Type B pancreatic cell (in vitro differentiated cells): ENCODE measurements at regions not wholly inside any gene's neighbourhood (a gene's known extent, or its start where the extent isn't known, plus 50 kb on each side); places are given as distances from the start of the nearest gene placed in this dataset.
"Not testable (repeated sequence)": the region's sequence is repeated elsewhere in the genome, so short reads cannot be mapped to it uniquely, and the experiment has no call there.

Experiments used
- DNase-seq: peaks from one replicate; pipeline ENCODE4 v3.0.0; 2021; ENCODE audit warnings: mixed read lengths; ENCODE audit not compliant: unreplicated experiment; ENCODE audit errors: extremely low spot score
- H3K27ac Mint-ChIP-seq: 2 replicates; pipeline ENCODE4 v1.8.0; 2021; ENCODE audit warnings: mild to moderate bottlenecking, mixed read lengths
- H3K27me3 Mint-ChIP-seq: 2 replicates; pipeline ENCODE4 v1.8.0; 2021; ENCODE audit warnings: mixed read lengths
- H3K36me3 Mint-ChIP-seq: 2 replicates; pipeline ENCODE4 v1.8.0; 2021; ENCODE audit warnings: mixed read lengths
- H3K4me1 Mint-ChIP-seq: one replicate; pipeline ENCODE4 v1.8.0; 2021; ENCODE audit warnings: mixed read lengths; ENCODE audit not compliant: unreplicated experiment
- H3K4me3 Mint-ChIP-seq: 2 replicates; pipeline ENCODE4 v1.8.0; 2021; ENCODE audit warnings: mild to moderate bottlenecking, mixed read lengths
- H3K9me3 Mint-ChIP-seq: 2 replicates; pipeline ENCODE4 v1.8.0; 2021; ENCODE audit warnings: mixed read lengths
- TF ChIP-seq, protein P1 (sequence below): fragments of 200-600 bp; sonication (generic); conservative IDR thresholded peaks from 2 replicates; pipeline ENCODE4 v1.5.0; 2021; ENCODE audit warnings: antibody characterized with exemption, mild to moderate bottlenecking

DNA sequence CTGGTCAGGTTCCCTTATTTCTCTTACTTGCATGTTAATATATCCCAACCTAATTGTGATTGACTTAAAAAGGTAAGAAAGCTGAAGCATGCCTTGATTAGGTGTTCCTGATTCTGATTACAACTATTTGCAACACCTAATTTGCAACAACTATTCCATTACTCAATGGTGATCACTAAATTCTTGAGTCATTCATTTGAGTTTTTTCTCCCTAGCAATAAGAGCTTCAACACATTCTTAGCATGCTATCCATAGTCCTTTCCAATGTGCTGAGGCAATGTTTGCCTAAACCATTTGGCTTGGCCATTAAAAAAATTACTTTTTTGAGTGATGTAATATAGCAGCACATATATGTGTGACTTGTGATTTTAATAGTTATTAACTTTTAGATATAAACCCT, 851.4 kb downstream of the TRAM1L1 start:
- Mint-ChIP-seq H3K27me3 (no peaks in the 10 kb centered on the region), H3K27ac (no peak overlapping the region), H3K4me3 (no peak overlapping the region), H3K4me1 (no peaks in the 10 kb centered on the region), H3K9me3 (no peaks in the 10 kb centered on the region), H3K36me3 (no peaks in the 10 kb centered on the region)
- DNase-seq, result no peak
- TF ChIP-seq, protein P1, sequence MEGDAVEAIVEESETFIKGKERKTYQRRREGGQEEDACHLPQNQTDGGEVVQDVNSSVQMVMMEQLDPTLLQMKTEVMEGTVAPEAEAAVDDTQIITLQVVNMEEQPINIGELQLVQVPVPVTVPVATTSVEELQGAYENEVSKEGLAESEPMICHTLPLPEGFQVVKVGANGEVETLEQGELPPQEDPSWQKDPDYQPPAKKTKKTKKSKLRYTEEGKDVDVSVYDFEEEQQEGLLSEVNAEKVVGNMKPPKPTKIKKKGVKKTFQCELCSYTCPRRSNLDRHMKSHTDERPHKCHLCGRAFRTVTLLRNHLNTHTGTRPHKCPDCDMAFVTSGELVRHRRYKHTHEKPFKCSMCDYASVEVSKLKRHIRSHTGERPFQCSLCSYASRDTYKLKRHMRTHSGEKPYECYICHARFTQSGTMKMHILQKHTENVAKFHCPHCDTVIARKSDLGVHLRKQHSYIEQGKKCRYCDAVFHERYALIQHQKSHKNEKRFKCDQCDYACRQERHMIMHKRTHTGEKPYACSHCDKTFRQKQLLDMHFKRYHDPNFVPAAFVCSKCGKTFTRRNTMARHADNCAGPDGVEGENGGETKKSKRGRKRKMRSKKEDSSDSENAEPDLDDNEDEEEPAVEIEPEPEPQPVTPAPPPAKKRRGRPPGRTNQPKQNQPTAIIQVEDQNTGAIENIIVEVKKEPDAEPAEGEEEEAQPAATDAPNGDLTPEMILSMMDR, result no peak

DNA sequence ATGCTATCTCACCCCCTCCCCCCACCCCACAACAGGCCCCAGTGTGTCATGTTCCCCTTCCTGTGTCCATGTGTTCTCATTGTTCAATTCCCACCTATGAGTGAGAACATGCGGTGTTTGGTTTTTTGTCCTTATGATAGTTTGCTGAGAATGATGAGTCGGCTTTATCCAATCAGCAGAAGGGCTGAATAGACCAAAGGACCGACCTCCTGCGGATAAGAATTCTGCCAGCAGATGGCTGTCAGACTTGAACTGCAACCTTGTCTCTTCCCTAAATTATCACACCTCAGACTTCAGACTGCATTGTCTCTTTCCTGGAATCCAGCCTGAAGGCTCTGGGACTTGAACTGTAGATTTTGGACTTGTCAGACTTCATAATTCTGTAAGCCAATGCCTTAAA, 853.4 kb downstream of the TRAM1L1 start:
- not testable (repeated sequence) for DNase-seq, H3K4me3 Mint-ChIP-seq, H3K36me3 Mint-ChIP-seq, H3K27ac Mint-ChIP-seq, H3K9me3 Mint-ChIP-seq, H3K27me3 Mint-ChIP-seq, H3K4me1 Mint-ChIP-seq

DNA sequence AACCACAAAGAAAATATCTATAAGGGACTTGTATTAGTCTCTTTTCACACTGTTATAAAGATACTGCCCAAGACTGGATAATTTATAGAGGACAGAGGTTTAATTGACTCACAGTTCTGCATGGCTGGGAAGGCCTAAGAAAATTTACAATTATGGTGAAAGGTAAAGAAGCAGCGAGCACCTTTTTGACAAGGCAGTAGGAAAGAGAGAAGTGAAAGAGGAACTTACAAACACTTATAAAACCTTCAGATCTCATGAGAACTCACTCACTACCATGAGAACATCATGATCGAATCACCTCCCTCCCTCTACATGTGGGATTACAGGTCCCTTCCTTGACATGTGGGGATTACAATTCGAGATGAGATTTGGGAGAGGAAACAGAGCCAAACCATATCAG, 856.0 kb downstream of the TRAM1L1 start:
- no peaks in the 10 kb centered on the region for H3K4me1 Mint-ChIP-seq
- H3K27ac Mint-ChIP-seq, result no peak overlapping the region

DNA sequence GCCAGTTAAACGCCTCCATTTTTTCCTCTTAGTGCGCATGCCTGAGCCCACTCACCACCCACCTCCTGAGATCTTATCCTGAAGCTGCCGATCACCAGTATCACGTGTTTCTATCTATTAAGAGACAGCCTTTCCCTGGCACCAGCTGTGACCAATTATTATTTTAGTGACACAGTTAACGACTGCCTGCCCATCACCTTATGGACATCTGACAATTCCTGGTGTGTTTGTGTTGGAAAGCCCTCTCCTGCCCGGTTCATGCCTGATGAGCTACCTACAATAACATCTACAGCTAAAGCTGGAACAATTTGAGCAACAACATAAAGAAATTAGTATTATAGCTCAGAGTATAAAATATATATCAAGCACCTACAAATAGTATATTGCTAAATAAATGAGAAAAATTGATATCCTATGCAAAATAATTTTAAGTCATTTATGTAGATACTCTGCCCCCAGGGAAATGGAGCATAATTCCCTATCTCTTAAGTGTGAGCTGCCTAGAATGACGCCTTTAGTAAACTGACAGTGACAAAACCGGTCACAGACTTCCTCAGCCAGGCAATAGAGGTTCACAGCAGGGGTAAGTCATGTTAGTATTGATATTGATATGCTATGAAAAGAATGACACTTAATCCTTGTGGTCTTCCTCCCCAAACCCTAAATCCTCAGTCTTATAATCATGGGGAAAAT, 862.2 kb downstream of the TRAM1L1 start:
- no peak for DNase-seq
- TF ChIP-seq, protein P1, result no peak
- Mint-ChIP-seq H3K4me1 (no peaks in the 10 kb centered on the region), H3K9me3 (no peaks in the 10 kb centered on the region), H3K27me3 (no peaks in the 10 kb centered on the region), H3K36me3 (no peaks in the 10 kb centered on the region), H3K27ac (no peak overlapping the region), H3K4me3 (no peak overlapping the region)

More for the DNA sequence above, 856.0 kb downstream of the TRAM1L1 start:
- H3K4me3 Mint-ChIP-seq, result no peak overlapping the region
- H3K9me3 Mint-ChIP-seq, result no peaks in the 10 kb centered on the region
- no peak for DNase-seq
- TF ChIP-seq, protein P1, result no peak
- no peaks in the 10 kb centered on the region for H3K36me3 Mint-ChIP-seq
- no peaks in the 10 kb centered on the region for H3K27me3 Mint-ChIP-seq

DNA sequence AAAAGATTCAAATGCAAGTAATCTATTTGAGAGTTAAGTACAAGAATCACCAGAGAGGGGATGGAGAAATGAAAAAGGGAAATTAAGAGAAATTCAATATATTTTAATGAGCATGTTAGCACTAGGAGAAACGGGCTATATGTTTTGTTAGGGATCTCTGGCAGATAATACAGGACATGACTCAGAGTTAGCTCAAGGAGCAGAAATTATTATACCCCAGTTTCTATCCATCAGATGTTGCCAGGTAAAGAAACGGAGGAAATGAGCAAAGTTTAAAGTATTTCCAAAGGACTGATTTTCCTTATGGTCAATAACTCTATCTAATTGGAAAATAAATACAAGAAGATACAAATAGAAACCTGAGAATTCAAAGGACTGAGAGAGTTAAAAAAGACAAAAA, 867.6 kb downstream of the TRAM1L1 start:
- no peaks in the 10 kb centered on the region for H3K27me3 Mint-ChIP-seq
- no peaks in the 10 kb centered on the region for H3K36me3 Mint-ChIP-seq
- TF ChIP-seq, protein P1, result no peak
- H3K27ac Mint-ChIP-seq, result no peak overlapping the region
- H3K4me3 Mint-ChIP-seq, result no peak overlapping the region
- DNase-seq, result no peak
- H3K9me3 Mint-ChIP-seq, result no peaks in the 10 kb centered on the region
- H3K4me1 Mint-ChIP-seq, result no peaks in the 10 kb centered on the region

DNA sequence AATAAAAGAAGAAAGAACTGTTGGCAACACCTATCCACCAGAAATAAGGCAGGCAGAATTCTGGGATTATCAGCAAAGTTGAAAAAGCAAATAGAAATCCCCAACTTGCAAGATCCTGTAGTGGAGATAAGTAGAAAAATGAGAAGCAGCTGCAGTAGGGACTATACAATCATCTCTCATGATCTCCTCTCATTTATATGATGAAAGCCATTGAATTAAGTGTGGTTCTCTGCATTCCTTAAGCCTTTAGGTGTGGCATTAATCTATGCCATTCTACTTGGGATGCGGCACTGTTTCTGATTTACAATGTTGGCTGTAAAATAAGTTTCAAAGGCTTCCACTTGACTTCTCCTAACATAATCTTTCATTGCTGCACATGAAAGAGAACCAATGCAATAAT, 869.8 kb downstream of the TRAM1L1 start:
- H3K9me3 Mint-ChIP-seq, result no peaks in the 10 kb centered on the region
- no peaks in the 10 kb centered on the region for H3K27me3 Mint-ChIP-seq
- no peak for DNase-seq
- no peaks in the 10 kb centered on the region for H3K36me3 Mint-ChIP-seq
- no peak overlapping the region for H3K4me3 Mint-ChIP-seq
- H3K4me1 Mint-ChIP-seq, result no peaks in the 10 kb centered on the region
- TF ChIP-seq, protein P1, result no peak
- no peak overlapping the region for H3K27ac Mint-ChIP-seq
